ENCODE measurements at regions not wholly inside any gene's neighbourhood (a gene's known extent, or its start where the extent isn't known, plus 50 kb on each side); places are given as distances from the start of the nearest gene placed in this dataset.

DNA sequence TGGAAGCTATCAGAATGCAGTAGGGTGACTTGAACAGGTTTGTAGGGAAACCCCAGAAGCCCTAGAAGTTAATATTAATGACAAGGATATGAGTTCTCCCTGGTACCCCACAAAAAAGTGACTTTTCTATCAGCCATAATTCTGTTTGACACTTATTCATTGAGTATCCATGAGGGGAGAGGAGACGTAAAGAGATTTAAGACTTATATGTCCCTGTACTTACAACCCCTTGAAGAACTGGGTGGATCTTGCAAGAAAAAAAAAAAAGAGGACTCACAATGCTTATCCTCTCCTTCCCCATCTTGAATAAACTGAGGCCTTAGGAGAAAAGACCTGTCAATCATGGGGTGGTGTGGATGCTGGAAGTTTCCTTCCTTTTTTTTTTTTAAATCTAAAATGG, 203.5 kb downstream of the CBLN1 start:
- DNase-seq, result no peak

DNA sequence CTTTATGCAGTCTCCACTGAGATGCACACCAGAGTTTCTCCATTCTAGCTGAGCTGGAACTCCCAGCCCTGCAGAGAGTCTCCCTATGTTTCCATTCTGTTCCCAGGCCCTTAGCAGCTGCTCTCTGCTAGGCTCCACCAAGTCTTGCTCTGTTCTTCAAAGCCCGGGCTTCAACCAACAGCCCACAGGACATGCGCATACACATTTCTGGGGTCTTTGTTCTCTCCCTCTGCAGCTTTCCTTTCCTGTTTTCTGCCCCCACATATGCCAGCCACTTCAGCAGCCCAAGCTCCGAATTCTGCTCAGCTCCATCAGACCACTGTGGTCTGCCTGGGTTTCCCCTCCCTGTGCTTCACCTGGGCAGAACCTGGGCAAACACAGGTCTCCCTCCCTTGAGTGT, 205.9 kb downstream of the CBLN1 start:
- DNase-seq, result no peak

DNA sequence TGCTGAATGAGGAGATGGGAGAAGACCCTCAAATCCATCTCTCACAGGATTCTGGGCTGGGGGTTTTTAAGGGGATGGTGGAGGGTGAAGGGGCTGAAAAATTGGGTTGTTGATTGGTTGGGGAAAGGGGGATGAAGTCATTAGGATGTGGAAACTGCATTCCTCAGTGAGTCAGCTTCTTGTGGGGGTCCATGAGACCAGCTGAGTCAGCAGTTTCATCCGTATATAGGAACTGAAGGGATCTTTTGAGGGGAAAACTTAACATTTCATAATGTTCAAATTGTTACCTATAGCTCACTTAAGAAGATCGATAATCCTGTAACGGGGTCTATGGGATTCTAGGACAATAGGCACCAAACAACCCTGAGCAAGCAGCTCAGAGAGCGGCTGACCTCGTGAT, 213.4 kb downstream of the CBLN1 start:
- no peak for DNase-seq

DNA sequence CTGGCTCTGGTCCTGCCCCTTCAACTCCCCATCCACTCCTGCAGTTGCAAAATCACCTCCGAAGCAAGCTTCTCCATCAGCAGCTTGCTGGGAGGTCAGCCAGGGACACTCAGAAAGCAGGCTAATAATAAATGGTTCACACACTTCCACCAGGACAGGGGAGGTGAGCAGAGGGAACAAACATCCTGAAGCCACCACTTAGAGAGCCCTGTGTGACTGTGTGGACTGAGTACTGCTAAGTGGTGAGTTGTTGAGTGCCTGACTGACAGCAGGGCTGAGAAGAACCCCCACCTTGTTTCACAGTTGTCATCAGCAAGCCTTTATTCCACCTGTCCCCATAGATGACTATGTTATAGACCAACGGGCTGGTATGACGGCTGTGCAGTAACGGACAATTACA, 213.9 kb downstream of the CBLN1 start:
- DNase-seq, result no peak

DNA sequence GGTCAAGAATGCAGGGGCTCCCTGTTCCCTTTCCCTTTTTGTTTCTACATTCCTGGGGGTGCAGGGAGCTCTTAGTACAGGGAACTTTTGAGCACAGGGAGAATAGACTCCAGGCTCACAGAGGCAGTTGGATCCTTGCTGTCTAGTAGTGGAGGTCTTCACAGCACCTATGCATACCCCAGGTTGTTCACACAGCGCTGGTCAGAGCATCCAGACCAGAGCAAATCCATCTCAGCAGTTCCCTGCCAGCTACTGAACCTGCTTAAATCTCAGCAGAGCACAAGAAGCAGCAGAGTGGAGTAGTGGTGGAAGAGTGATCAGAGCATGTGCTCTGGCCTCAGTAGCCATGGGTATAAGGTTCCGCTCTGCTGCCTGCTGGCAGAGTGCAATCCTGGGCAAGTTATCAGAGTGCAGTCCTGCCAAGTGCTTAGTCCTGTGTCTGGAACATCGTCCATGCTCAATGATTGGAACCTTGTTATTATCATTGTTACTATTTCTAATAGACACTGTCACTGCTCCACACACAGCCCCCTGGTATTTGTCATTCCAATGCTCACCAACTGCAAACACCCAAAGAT, 220.4 kb downstream of the CBLN1 start:
- no peak for DNase-seq

DNA sequence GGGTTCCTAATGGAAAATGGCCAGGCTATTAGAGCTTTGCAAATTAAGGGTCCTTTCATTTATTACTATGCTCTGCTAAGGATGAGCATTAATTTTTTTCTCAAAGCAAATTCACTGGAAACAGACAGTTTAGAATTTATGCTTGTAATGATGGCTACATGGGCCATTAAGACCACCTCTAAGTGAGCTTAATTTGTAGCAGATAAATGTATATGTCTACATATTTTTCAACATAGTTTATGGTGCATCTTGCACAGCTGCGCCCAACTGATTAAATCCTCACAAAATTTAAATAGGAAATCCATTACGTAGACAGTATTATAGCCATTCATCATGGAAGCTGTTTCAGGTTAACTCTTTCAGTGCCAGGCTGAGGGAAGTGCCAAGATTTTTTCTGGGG, 220.9 kb downstream of the CBLN1 start:
- no peak for DNase-seq

DNA sequence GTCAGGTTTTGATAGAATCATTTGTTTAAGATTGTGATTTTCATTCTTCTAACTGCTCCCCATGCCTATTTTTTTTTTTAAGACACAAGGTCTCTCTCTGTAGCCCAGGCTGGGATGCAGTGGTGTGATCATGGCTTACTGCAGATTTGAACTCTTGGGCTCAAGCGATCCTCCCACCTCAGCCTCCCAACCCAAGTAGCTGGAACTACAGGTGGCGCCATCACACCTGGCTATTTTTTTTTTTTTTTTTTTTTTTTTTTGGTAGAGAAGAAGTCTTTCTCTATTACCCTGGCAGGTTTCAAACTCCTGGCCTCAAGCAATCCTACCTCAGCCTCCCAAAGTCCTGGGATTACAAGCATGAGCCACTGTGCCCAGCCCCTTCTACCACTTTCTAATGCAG, 223.3 kb downstream of the CBLN1 start:
- no peak for DNase-seq

DNA sequence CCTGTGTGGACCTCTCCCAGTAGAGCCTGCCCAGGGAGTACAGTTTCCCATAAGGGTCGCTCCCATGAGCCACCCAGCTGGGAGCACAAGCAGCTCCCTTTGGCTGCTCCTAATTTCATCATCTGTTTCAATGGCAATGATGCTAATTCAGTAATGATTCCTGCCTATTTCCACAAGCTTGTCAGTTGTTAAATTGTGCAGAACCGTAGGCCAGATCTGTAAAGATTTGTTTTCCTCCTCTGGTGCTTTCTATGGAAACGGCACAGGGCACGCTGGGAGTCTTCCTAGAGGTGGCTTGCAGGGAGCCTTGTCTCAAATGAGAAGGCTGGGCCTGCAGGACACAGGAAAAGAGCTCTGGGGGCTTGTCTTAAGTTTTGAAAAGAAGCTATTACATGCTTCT, 223.7 kb downstream of the CBLN1 start:
- DNase-seq, result no peak

DNA sequence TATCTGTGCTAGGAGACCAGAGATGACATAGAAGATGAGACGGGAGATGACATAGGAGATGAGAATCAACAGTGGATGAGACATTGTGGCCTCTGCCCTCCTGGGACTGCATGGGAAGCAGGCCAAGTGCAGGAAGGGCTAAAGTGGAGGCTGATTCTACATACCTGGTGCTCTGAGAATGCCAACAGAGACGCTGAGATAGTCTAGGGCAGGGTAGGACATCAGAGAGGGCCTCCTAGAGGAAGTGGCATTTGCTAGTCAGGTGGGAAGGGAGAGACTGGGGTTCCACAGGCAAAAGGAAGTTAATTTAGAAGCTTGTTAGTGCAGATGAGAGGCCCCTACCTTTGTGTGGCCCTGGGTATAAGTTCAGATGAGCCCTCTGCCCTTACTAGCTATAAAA, 224.2 kb downstream of the CBLN1 start:
- DNase-seq, result no peak

DNA sequence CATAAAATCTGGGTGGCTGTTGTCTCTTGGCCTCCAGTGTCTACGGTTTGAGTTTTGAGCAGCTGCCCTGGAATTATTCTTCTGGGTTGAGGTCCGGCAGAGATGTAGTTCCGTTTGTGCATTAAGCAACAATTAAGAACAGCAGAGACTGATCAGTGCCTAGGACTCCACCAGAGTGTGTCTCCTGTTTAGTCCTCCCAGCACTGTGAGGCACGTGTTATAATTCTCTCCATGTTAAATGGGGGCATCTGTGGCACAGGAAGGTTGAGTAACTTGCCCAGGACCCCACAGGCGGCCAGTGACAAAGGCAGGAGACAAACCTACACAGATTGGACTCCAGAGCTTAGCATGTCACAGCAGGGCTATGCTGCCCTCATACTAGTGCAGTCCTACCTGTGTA, 225.1 kb downstream of the CBLN1 start:
- DNase-seq, result no peak

DNA sequence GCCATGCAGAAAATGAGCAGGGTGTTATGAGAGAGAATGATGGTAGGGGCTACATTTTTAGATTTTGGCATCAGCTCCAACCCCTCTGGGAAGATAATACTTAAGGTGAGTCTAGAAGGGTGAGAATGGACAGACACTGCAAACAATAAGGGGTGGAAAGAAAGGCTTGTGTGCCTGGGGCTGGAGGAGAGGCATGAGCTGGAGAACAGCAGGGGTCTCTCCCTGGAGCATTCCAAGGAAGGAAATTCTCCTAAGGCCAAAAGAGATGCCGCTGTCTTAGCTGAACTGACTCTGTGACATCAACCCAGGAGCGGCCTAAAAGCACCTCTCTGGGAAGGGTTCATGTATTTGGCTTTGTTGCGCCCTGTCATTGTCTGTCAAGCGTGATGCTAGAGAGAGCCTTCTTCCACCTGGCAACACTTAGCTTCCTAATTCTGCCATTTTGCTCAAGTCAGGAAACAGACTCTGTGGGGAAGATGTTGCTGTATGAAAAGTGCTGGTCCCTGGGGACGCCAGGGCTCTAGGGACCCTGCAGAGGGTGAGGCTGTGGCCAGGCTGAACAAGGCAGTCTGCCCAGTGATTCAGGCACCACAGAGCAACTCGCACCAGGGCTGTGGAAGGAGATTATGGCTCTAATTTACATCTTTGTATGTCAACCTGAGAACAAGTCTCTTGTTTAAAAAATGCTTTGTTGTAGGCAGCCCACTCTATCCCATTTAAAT, 225.7 kb downstream of the CBLN1 start:
- no peak for DNase-seq

DNA sequence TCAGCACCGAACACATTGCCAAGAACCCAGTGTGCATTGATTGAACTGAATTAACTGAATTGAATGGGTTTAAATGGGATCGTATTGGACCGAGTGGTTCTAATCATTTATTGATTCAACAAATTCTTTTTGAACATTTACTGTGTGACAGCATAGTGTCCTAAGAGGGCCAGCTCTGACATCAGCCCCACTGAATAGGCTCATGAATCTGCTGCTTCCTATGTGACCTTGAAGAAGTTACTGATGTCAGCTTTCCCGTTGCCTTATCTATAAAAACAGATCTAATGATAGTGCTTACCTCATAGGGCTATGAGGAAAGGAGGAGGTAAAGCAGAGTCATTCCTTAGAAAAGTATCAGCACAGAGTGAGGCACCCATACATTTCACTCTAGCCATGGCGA, 226.3 kb downstream of the CBLN1 start:
- DNase-seq, result no peak

DNA sequence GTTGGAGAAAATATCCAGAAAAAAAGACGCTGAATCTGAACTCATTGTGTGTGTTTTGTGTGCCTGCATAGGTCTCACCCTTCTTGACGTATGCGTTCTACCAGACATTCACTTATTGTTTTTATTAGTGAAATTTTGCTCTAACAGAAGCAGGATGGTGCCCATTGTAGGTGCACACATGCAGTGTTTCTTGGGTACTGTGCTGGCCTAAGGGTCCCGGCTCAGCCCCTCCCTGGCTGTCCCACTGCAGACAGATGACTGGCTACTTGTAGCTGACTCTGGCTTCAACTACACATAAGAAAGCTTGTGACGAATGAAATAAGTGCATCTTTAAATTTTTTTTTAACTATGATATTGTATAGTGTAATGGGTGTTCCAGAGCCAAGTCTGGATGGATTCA, 227.0 kb downstream of the CBLN1 start:
- DNase-seq, result no peak

DNA sequence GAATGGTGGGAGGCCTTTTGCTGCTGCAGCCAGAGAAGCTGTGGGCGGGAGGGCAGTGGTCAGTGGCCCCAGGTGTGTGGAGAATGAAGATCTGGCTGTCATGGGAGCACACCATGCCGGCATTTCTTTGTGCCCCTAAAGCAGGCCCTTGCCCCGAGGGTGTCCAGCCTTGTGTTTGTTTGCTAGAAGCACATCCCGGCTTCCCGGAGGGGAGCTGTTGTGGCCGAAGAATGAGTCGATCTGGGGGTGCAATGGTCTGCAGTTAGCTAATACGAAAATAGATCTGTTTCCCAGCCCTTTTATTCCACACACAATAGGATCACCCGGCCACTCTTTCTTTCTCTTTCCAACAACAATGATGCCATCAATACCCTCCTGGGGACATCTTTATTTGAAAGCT, 228.8 kb downstream of the CBLN1 start:
- DNase-seq, result no peak

DNA sequence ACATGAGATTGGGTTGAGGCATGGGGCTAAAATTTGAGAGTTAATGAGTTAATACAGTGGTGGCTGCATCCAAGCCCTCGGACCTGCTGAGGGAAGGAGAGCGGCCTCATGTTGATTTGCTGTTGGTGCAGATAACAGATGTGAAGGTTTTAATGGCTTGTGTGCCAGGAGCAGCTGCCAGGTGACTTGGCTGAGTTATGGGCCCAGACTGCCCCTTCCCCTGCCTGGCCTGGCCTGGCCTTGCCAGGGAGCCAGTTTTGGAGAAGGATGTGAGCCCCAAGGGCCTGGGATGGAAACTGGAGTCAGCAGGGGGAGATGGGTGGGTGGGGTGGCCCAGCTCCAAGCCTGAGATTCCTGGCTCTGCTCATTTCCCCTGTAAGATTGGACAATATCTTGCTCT, 230.1 kb downstream of the CBLN1 start:
- no peak for DNase-seq

DNA sequence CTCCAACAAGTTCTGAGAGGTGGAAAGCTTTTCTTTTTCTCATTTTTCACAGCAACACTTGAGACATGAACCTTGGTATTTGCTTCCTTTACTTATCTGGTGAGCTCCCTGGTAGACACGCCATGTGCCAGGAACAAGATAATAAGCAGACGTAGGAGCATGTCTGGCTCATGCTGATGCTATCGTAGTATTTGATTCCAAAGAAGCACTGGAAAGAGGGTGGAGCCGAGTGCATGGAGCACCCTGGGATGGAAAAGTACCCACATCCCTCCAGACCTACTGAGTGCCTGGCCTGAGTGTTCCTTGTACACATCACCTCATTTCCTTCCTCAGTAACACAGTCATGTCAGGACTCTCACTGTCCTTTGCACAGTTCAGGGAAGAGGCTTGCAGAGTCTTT, 231.0 kb downstream of the CBLN1 start:
- DNase-seq, result no peak

DNA sequence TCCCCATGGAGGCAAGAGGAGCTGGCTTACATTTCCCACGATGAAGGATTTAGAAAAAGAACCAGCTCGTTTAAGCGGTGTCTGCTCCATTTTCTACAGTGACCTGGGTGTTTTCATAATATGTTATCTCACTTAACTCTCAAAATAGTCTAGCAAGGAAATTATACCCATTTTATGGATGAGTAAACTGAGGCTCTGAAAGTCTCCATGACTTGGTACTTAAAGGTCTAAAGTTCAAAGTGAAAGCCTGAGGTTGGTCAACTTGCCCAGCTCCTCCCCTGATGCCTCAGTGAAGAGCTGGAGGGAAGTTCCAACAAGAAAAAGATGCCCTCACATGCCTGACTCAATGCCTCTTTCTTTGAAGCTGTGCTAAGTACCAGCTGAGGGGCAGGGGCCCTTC, 232.0 kb downstream of the CBLN1 start:
- DNase-seq, result no peak

DNA sequence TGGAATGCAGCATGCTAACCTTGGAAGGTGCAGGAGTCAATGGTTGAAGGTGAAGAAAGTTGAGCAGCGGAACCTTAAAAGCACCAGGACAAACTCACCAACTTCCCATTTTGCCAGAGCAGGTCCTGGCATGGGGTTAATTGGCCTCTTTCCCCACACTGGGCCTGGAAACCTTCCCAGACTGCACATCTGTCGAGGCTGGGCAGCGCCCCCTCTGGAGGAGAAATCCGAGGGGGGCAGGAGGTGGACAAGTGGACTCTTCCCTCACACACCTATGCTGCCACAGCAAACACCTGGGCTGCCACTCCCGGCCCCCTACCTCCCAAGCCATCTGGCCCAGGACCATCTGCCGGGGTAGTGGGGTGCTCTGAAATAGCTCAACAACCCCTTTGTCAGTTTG, 232.4 kb downstream of the CBLN1 start:
- no peak for DNase-seq

DNA sequence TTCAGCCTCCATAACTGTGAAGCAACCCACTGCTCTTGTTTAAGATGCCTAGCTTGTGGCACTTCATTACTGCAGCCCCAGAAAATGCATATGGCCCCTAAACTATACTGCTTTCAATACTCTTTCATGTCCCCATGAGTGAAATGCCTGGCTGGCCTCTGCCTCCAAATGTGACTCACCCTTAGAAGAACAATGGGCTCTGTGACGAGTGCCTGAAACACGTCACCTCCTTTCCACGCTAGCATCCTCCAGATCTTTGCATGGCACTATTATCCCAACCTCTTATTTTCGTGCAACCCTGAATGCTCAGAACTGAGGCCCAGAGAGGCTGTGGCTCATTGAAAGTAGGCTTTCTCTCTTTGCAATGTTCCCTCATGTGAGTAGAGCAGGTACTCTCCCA, 233.1 kb downstream of the CBLN1 start:
- DNase-seq, result peak; percentile 12

DNA sequence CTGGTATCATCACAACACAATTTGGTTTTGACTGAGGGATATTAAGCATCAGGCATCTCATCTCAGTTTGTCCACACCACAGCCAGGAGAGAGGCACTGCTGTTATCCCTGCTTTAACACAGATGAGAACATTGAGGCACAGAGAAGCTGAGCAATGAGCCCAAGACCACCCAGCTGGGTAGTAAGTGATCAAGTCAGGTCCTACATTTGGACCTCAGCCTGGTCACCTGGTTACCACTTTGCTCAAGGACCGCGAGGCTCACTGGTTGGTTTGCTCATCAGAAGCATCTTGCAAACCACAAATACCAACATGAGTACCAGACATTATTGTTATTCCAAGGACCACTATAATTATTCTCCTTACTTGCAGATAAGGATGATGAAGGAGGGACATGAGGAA, 245.5 kb downstream of the CBLN1 start:
- DNase-seq, result no peak

DNA sequence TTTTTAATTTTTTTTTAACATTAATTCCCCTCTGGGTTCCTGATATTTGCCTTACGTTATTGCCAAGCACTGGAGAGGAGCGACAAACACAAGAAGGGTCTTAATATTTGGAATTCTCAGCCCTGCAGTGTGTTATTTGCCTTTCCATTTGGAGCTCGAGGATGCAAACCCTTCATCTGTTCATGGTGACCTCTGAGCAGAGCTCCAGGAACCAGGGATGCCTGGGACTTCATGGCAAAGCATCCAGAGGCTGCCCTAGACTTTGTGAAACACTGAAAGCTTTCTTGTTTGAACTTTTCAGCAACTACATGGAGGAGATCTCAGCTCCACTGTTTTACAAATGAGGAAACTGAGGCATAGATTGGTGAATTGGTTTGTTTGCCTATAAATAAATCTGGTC, 254.2 kb downstream of the CBLN1 start:
- DNase-seq, result no peak

DNA sequence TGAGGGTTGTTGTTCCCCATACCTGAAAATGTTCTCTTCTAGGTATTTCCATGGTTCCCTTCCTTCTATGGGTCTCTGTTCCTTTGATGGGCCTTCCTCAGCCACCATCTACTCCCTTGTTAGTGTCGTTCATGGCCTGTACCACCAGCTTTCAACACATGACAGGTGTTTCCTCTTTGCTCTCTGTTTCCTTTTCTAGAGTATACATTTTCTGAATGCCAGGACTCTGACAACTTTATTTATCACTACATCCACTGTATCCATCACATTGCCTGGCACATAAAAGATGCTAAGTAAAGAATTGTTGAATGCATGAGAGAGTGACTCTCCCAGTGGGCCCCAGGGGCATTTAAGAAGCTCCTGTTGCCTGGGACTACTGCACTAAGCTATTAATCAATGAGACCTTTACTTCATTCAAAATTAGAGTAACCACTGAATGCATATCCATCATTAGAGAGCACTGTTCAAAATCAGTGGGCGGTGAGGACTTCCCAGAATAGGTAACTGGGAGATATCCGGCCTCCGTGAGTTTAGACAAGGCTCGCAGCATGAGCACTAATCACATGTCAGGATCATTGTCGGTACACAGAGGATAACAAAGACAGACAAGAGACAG, 255.0 kb downstream of the CBLN1 start:
- no peak for DNase-seq

DNA sequence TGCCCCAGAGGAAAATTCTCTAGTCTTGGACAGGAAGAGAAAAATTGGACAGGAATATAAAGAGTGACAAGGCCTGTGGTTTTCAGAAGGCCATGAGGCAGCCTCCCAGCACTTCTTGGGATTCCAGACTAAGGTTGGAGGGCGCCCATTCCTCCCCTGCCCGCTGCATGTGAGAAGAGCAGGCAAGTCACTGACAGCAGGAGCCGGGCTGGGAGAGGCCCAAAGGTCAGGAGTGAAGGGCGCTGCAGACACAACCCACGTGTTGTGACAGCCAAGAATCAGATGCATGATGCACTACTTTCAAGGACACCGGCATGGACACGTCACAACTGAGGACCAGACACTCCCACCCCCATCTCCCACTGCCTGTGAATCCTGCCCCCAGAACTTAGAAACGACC, 256.7 kb downstream of the CBLN1 start:
- DNase-seq, result no peak

DNA sequence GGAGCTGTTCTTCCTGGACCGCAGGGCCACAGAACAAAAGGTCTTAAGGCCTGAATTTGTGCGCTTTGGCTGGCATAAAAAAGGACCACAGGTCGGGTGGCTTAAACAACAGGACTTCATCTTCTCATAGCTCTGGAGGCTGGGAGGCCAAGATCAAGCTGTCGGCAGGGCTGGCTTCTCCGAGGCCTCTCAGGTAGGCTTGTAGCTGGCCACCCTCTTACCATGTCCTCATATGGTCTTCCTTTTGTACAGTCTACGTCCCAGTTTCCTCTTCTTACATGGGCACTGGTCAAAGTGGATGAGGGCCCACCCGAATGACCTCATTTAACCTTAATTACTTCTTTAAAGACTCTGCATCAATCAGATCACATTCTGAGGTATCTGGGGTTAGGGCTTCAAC, 257.6 kb downstream of the CBLN1 start:
- no peak for DNase-seq

All from occipital lobe (tissue), 1 donor.